ENCODE measurements at regions not wholly inside any gene's neighbourhood (a gene's known extent, or its start where the extent isn't known, plus 50 kb on each side); places are given as distances from the start of the nearest gene placed in this dataset.

DNA sequence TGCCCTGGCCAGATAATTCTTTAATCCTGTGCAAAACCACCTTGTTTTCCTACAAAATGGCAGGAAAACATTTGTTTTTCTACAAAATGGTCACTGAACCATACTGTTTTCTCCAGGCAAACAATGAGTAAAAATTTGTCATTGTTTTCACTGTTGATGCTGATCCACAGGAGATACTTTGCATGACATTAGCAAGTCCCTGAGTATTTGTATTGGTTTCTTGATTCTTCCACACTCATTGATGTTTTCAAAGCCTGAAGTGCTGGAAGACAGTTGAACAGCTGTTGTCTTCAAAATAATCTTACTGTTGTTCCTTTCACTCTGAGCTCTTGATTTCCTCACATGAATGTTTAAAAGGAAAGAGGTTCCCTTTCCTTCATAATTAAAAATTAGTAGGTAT lies 123.1 kb upstream of the HTR2A start:
- TF ChIP-seq, protein P1, sequence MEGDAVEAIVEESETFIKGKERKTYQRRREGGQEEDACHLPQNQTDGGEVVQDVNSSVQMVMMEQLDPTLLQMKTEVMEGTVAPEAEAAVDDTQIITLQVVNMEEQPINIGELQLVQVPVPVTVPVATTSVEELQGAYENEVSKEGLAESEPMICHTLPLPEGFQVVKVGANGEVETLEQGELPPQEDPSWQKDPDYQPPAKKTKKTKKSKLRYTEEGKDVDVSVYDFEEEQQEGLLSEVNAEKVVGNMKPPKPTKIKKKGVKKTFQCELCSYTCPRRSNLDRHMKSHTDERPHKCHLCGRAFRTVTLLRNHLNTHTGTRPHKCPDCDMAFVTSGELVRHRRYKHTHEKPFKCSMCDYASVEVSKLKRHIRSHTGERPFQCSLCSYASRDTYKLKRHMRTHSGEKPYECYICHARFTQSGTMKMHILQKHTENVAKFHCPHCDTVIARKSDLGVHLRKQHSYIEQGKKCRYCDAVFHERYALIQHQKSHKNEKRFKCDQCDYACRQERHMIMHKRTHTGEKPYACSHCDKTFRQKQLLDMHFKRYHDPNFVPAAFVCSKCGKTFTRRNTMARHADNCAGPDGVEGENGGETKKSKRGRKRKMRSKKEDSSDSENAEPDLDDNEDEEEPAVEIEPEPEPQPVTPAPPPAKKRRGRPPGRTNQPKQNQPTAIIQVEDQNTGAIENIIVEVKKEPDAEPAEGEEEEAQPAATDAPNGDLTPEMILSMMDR (IDR thresholded peaks at IDR 0.05; ENCODE audit: extremely low read depth in 1 of 2, insufficient read depth in 1 of 2, low read depth in 1 of 2, low read length in 2 of 2) = no peak
- no peak for TF ChIP-seq POLR2A (IDR thresholded peaks at IDR 0.05; ENCODE audit: low read depth, low read length)
- TF ChIP-seq EZH2 (IDR thresholded peaks at IDR 0.05; ENCODE audit: borderline replicate concordance, low read depth, low read length, severe bottlenecking) = no peak
- no peak for TF ChIP-seq POLR2AphosphoS5 (IDR thresholded peaks at IDR 0.05; ENCODE audit: insufficient read depth, low read depth, low read length)
- TF ChIP-seq, protein P2, sequence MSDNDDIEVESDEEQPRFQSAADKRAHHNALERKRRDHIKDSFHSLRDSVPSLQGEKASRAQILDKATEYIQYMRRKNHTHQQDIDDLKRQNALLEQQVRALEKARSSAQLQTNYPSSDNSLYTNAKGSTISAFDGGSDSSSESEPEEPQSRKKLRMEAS (IDR thresholded peaks at IDR 0.05; ENCODE audit: insufficient read depth, insufficient read length) = no peak
- no peak for TF ChIP-seq GATA2 (IDR thresholded peaks at IDR 0.05; ENCODE audit: insufficient read depth, insufficient read length, low read depth, low read length)
- no peak for TF ChIP-seq JUN (IDR thresholded peaks at IDR 0.05; ENCODE audit: borderline replicate concordance, insufficient read depth, insufficient read length, low read depth)
